RWPE1 (cell line): ENCODE measurements at regions not wholly inside any gene's neighbourhood (a gene's known extent, or its start where the extent isn't known, plus 50 kb on each side); places are given as distances from the start of the nearest gene placed in this dataset.
"Not testable (repeated sequence)": the region's sequence is repeated elsewhere in the genome, so short reads cannot be mapped to it uniquely, and the experiment has no call there.

Experiments
- CTCF ChIA-PET: fragments of 350-600 bp; sonication (Branson Sonifier 250); formaldehyde crosslinking; extraction: SDS; loops from one replicate; lab custom pipeline; 2021; lab: Yijun Ruan, JAX
- POLR2A ChIA-PET: fragments of 400-600 bp; formaldehyde crosslinking; extraction: SDS; loops from one replicate; lab custom pipeline; 2020; ENCODE audit warnings: antibody characterized with exemption; ENCODE audit not compliant: low non-redundant PET; lab: Yijun Ruan, JAX
- DNase-seq: peaks from one replicate; pipeline ENCODE4 v3.0.0; 2012; ENCODE audit warnings: low spot score
- H3K27ac ChIP-seq: fragments of 450-650 bp; 2 replicates; pipeline ENCODE4 v1.5.1; 2017
- TF ChIP-seq, protein P1 (sequence below): fragments of 450-650 bp; conservative IDR thresholded peaks from 2 replicates; pipeline ENCODE4 v1.5.1; 2017; ENCODE audit warnings: low read depth, mild to moderate bottlenecking

DNA sequence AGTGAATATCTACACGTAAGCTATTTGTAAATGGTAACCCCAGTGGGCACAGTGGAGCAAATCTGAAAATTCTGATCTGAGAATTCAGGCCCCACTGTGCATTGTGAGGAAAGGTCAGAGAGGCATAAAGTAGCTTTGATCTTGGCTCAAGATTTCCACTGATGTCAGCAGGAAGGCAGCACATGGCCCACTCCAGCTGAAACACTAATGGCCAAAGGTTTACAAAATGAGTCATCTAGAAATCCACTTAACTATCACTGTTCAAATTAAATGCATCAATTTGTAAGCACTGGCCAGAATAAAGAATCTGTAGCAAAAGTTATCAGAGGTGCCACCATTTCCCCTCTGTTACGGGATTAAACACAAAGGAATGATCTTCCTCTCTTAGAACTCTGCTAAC lies 191.6 kb downstream of the C9orf152 start:
- TF ChIP-seq, protein P1, sequence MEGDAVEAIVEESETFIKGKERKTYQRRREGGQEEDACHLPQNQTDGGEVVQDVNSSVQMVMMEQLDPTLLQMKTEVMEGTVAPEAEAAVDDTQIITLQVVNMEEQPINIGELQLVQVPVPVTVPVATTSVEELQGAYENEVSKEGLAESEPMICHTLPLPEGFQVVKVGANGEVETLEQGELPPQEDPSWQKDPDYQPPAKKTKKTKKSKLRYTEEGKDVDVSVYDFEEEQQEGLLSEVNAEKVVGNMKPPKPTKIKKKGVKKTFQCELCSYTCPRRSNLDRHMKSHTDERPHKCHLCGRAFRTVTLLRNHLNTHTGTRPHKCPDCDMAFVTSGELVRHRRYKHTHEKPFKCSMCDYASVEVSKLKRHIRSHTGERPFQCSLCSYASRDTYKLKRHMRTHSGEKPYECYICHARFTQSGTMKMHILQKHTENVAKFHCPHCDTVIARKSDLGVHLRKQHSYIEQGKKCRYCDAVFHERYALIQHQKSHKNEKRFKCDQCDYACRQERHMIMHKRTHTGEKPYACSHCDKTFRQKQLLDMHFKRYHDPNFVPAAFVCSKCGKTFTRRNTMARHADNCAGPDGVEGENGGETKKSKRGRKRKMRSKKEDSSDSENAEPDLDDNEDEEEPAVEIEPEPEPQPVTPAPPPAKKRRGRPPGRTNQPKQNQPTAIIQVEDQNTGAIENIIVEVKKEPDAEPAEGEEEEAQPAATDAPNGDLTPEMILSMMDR = no peak
- ChIA-PET CTCF (no interaction called here), POLR2A (no interaction called here)
- peak overlapping the region; percentile 26; the same call in 1 of the 2 replicates for H3K27ac ChIP-seq
- peak; percentile 57 for DNase-seq

DNA sequence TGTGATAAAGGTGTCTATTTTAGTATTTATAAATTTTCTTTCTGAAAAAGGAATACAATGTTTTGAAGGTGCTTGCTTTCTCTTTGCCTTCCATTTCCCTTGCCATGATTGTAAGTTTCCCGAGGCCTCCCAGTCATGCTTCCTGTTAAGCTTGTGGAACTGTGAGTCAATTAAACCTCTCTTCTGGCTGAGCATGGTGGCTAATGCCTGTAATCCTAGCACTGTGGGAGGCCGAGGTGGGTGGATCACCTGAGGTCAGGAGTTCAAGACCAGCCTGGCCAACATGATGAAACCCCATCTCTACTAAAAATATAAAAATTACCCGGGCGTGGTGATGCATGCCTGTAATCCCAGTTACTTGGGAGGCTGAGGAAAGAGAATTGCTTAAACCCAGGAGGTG lies 187.7 kb downstream of the C9orf152 start:
- CTCF ChIA-PET, H3K27ac ChIP-seq, POLR2A ChIA-PET, DNase-seq: not testable (repeated sequence)

DNA sequence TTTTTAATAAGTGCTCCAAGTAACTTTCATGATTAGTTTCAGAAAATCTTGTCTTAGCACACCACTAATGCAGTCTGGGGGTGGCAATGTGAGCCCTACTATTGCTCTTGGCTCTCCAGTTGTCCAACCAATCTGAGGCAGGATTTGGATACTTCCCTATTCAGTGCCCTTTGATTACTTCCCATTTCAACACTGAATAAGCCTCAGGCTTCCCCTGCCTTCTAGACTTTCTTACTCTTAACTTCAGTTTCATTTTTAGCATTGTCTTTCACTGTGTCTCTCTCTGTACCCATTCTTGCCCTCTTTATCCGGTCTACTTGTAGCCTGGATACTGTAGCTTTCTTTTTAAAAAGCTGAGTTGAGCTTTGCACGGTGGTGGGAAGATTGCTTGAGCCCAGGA lies 186.1 kb downstream of the C9orf152 start:
- no peak for DNase-seq
- TF ChIP-seq, protein P1 = no peak
- no peak overlapping the region for H3K27ac ChIP-seq
- ChIA-PET CTCF (interaction anchor here (0.6 kb wide), 1 partner anchor 27 kb away, joined by 3 read pairs; no protein-coding TSS in a partner anchor), POLR2A (no interaction called here)

DNA sequence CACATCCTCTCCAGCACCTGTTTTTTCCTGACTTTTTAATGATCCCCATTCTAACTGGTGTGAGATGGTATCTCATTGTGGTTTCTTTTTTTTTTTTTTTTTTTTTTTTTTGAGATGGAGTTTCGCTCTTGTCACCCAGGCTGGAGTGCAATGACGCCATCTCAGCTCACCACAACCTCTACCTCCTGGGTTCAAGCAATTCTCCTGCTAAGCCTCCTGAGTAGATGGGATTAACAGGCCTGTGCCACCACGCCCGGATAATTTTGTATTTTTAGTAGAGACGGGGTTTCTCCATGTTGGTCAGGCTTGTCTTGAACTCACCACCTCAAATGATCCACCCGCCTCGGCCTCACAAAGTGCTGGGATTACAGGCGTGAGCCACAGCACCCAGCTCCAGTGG lies 184.7 kb downstream of the C9orf152 start:
- CTCF ChIA-PET, POLR2A ChIA-PET, H3K27ac ChIP-seq, DNase-seq: not testable (repeated sequence)

DNA sequence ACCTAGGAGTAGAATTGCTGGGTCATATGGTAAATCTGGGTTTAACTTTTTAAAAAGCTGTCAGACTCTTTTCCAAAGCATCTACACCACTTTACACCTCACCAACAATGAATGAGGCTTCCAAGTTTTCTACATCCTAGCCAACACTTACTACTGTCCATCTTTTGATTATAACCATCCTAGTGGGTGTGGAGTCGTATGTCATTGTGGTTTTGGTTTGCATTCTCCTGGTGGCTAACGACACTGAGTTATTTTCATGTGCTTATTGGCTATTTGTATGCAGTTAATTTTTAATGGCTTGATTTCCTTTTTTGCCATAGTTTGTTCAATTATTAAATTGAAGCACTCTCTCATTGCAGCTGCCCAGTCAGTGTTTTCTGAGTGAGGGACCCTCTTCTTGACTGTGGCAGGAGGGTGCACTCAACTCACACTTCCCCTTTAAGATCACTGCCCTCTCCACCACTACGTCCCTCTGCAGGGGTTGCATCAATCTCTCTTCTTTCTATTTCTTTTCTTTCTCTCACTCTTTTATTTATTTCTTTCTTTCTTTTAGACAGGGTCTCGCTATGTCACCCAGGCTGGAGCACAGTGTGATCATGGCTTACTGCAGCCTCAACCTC lies 182.3 kb downstream of the C9orf152 start:
- no peak for DNase-seq
- POLR2A ChIA-PET = no interaction called here
- CTCF ChIA-PET = no interaction called here
- no peak overlapping the region for H3K27ac ChIP-seq
- TF ChIP-seq, protein P1 = no peak

DNA sequence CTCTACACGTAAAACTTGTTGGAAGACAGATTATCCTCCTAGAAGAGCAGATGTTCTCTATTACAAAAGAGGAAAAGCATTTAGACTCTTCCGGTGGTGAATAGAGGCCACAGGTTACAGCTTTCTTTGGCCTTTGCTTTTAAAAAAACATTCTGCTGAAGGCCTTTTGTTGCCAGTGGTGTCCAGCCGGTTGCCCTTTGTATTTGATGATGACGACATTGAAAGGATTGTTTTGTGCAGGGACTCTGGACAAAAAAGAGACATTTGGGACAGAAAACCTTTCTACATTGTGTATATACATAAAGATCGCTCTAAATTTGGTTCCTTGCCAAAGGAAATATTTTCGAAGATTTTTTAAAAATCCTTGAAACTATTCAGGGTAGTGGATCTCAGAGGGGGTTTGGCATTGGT lies 180.3 kb downstream of the C9orf152 start:
- POLR2A ChIA-PET = no interaction called here
- TF ChIP-seq, protein P1 = no peak
- no peak for DNase-seq
- CTCF ChIA-PET = interaction anchor here (0.6 kb wide), 1 partner anchor 28 kb away, joined by 3 read pairs; no protein-coding TSS in a partner anchor
- H3K27ac ChIP-seq = no peak overlapping the region

DNA sequence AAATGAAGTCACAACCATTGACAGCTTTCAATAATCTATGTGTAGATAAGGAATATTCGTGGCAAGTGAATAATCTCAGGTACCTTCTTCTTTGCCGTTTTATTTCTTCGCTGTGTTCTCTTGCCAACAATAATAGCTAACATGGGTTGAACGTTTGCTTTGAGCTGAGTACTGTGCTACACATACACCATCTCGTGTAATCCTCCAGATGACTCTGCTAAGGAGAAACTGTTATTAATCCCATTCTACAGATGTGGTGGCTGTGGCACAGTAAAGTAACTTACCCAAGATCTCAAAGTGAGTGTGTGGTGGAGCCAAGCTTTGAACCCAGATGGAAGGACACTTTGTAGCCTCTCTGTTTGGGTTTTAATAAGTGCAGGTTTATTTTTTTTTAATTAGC lies 179.7 kb downstream of the C9orf152 start:
- ChIA-PET POLR2A (no interaction called here), CTCF (interaction anchor here (1.1 kb wide), 1 partner anchor 14 kb away, joined by 4 read pairs; no protein-coding TSS in a partner anchor)
- TF ChIP-seq, protein P1 = no peak
- no peak overlapping the region for H3K27ac ChIP-seq
- no peak for DNase-seq
